ENCODE measurements at regions not wholly inside any gene's neighbourhood (a gene's known extent, or its start where the extent isn't known, plus 50 kb on each side); places are given as distances from the start of the nearest gene placed in this dataset. TPM values are rescaled to one million over a fixed set of nuclear protein-coding genes. Genes with fewer than 3 reads are reported as not detected.

GRCh38 chr7:18445483-18445882 is 50.1 kb upstream of the HDAC9 start:
- in situ Hi-C loops (cut with HindIII; ENCODE audit: extremely low pct_ligation_motif_present, low pct_unique_long_range_greater_than_20kb): no loop called here
- intact Hi-C loops (cut with micrococcal nuclease; ENCODE audit: unreplicated experiment): no loop called here
- H3K36me3 ChIP-seq (replicated peaks in 1 of 2; ENCODE audit: control insufficient read depth in 1 of 2, insufficient read depth in 2 of 2, low read length in 2 of 2): no peaks in the 10 kb centered on the region
- CTCF ChIA-PET (ENCODE audit: low intra/inter-chr PET ratio, low total read pairs): no interaction called here
- no peaks in the 10 kb centered on the region for H4K20me1 ChIP-seq (ENCODE audit: insufficient read depth, low read length)
- ATAC-seq (no peak), FAIRE-seq (no peak), DNase-seq (ENCODE audit: low spot score) (no peak)
- TF ChIP-seq CENPBD1 (CRISPR knock-in tag; IDR thresholded peaks at IDR 0.05; ENCODE audit: borderline replicate concordance, low read depth) (no peak), ZNF777 (CRISPR knock-in tag; IDR thresholded peaks at IDR 0.05) (no peak), TCF7 (IDR thresholded peaks at IDR 0.05; ENCODE audit: low read depth) (no peak), ZNF331 (CRISPR knock-in tag; IDR thresholded peaks at IDR 0.05) (no peak), ZNF570 (CRISPR knock-in tag; IDR thresholded peaks at IDR 0.05; ENCODE audit: borderline replicate concordance) (no peak), ZNF501 (CRISPR knock-in tag; IDR thresholded peaks at IDR 0.05) (no peak), ZNF75D (CRISPR knock-in tag; IDR thresholded peaks at IDR 0.05; ENCODE audit: borderline replicate concordance) (no peak), HOXA9 (CRISPR knock-in tag; IDR thresholded peaks at IDR 0.05; ENCODE audit: borderline replicate concordance) (no peak), ZNF780A (CRISPR knock-in tag; IDR thresholded peaks at IDR 0.05) (no peak), KDM5A (IDR thresholded peaks at IDR 0.05; ENCODE audit: borderline replicate concordance, low read length) (no peak), ZBTB7A (CRISPR knock-in tag; IDR thresholded peaks at IDR 0.05) (no peak)
- TF ChIP-seq, protein P1, sequence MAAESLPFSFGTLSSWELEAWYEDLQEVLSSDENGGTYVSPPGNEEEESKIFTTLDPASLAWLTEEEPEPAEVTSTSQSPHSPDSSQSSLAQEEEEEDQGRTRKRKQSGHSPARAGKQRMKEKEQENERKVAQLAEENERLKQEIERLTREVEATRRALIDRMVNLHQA (CRISPR knock-in tag; IDR thresholded peaks at IDR 0.05): no peak
- TF ChIP-seq, protein P2, sequence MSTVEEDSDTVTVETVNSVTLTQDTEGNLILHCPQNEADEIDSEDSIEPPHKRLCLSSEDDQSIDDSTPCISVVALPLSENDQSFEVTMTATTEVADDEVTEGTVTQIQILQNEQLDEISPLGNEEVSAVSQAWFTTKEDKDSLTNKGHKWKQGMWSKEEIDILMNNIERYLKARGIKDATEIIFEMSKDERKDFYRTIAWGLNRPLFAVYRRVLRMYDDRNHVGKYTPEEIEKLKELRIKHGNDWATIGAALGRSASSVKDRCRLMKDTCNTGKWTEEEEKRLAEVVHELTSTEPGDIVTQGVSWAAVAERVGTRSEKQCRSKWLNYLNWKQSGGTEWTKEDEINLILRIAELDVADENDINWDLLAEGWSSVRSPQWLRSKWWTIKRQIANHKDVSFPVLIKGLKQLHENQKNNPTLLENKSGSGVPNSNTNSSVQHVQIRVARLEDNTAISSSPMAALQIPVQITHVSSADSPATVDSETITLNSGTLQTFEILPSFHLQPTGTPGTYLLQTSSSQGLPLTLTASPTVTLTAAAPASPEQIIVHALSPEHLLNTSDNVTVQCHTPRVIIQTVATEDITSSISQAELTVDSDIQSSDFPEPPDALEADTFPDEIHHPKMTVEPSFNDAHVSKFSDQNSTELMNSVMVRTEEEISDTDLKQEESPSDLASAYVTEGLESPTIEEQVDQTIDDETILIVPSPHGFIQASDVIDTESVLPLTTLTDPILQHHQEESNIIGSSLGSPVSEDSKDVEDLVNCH (CRISPR knock-in tag; IDR thresholded peaks at IDR 0.05): no peak
- no peak overlapping the region for H3K4me3 ChIP-seq (replicated peaks in 1 of 3; ENCODE audit: insufficient read depth in 1 of 3, low read depth in 2 of 3, low read length in 3 of 3)
- no peaks in the 10 kb centered on the region for H3K79me2 ChIP-seq (ENCODE audit: insufficient read depth, low read length)
- H3K9me3 ChIP-seq (ENCODE audit: low read length): no peaks in the 10 kb centered on the region
- no peak overlapping the region for H3K9ac ChIP-seq (ENCODE audit: insufficient read depth, low read depth, low read length)
- H3K27ac ChIP-seq (ENCODE audit: extremely low read length, insufficient read depth, low read length): no peak overlapping the region
- POLR2A ChIA-PET: no interaction called here
- BruUV-seq (replicated peaks): no TSS peak
- H3K4me1 ChIP-seq (ENCODE audit: insufficient read depth, low read length): no peaks in the 10 kb centered on the region
- no peak overlapping the region for H3K4me2 ChIP-seq (ENCODE audit: low read depth, low read length)
- H2AFZ ChIP-seq (ENCODE audit: low read length): no peak overlapping the region
- H3K27me3 ChIP-seq (ENCODE audit: control insufficient read depth in 1 of 2, insufficient read depth in 2 of 2, low read length in 2 of 2): no peaks in the 10 kb centered on the region
- WGBS (ENCODE audit: low lambda C conversion rate): 1% methylated on average over 3 of the region's 3 CpGs

Small RNAs in the stretch of these regions (microRNA-seq; reads per million reads assigned to microRNA genes)
- not detected for gene MIR1302-6

Small RNAs in the stretch of these regions (small RNA-seq; reads per million reads assigned to genes)
- 0 reads per million in 3 experiments for gene MIR1302-6 (ENCODE audit: insufficient read depth in 2 of 3, insufficient read length in 3 of 3, low read depth in 2 of 3, low replicate concordance in 1 of 3)
